HG02588 (cell line): ENCODE measurements at regions not wholly inside any gene's neighbourhood (a gene's known extent, or its start where the extent isn't known, plus 50 kb on each side); places are given as distances from the start of the nearest gene placed in this dataset.
"Not testable (repeated sequence)": the region's sequence is repeated elsewhere in the genome, so short reads cannot be mapped to it uniquely, and the experiment has no call there.

Experiments used
- ATAC-seq: cut with Tn5 transposase; IDR thresholded peaks from one replicate; pipeline ENCODE4 v1.9.1; 2021; ENCODE audit warnings: mild to moderate bottlenecking, moderate library complexity; ENCODE audit not compliant: unreplicated experiment

GRCh38 chr6:66258731-66259487, 551.9 kb upstream of the EYS start:
- not testable (repeated sequence) for ATAC-seq

DNA sequence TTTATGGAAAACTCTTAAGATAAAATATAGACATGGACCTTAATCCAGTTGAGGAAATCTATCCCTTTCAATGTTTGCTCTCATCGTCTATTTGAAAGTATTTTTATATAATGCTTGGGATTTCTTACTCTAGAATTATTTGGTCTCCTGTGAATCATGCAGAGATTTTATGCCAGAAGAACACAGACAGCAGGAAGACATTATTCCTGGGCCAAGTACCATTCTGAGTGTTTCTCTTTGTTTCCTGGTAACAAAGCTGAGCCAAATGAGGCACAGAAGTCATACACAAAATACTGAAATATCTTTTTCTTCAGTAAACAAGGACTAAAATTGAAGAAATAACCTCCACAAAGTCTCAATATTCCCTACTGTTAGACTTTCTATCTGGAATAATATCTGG, 538.2 kb upstream of the EYS start:
- ATAC-seq = no peak

DNA sequence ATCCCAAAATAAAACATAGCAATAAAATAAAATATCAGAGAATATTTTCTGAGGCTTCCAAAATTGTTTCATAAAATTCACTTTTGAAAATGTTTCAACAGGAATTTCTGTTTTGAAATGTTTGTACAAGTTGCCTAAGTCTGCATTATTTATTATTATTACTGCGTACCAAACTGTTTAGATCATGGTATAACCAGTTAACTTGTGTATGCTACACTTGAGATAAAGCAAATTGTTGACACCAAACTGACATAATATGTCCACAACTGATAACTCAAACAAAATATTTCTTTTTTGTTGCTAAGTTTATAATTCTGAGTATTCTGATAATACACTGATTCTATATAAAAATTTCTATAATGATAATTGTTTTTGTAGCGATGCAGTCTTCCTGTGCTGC, 531.8 kb upstream of the EYS start:
- no peak for ATAC-seq

DNA sequence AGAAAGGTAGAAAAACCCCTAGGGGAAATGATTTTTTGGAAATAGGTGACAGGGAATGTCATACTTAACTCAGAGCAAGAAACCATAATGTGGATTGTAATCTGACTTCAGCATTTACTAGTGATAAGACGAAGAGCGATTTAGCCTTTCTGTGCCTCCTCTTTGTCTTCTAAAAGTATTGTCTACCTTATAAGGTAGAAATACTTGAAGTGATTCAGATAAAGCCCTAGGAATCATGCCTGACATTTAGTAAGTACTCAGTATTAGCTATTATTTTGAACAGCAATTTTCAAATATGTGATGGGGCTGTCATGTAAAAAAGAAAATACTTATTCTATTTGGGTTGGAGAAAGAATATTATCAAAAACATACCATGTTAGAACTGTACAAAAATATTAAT, 525.9 kb upstream of the EYS start:
- no peak for ATAC-seq

DNA sequence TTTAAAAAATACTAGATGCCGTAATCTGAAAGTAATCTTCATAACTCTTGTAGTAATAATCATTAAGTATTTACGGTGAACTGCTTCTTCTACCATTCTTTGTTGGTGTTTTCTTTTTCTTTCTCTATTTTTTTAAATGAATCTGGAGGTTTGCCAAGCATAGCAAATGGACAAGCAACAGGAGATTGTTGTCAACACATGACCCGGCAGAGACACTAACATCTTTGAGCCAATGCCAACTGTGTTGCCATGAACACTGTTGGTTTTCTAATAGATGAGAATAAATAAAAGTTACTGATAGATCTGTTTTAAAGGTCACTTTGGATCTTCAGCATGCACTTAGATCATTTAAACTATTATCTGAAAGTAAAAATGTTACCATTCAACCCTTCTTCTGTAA, 523.6 kb upstream of the EYS start:
- ATAC-seq = no peak

- ATAC-seq = no peak
Observed at GRCh38 chr6:66226109-66226508, 519.1 kb upstream of the EYS start.

DNA sequence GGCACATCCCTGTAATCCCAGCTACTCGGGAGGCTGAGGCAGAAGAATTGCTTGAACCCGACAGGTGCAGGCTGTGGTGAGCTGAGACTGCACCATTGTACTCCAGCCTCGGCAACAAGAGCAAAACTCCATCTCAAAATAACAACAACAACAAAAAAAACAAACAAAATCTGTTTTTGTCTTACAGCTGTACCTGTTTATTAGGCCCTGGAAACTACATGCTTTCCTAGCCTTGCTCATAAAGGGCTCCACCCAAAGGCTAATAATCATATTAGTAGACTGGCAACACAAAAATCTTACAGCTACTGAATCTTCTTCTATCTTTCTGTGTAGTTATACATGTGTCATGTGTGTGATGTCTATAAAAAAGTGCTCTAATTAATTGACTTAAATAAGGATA, 503.9 kb upstream of the EYS start:
- ATAC-seq = no peak

GRCh38 chr6:66200390-66200789, 493.4 kb upstream of the EYS start:
- no peak for ATAC-seq

DNA sequence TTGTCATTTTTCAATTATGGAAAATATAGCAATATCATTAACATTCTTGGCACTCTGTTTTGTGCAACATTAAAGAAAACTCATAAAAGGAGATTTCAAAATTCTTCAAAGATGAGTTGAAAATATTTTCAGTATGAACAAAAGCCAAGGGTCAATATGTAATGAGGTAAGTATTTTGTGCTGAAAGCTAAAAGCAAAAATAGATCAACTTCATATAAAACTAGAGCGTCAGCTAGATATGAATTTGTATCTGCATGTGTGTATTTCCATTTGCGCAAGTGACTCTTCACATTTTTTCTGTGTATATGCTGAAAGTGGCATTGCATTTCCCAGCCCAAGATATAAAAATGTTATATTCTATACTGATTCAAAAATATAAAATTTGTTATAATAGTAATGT, 492.1 kb upstream of the EYS start:
- ATAC-seq = no peak

DNA sequence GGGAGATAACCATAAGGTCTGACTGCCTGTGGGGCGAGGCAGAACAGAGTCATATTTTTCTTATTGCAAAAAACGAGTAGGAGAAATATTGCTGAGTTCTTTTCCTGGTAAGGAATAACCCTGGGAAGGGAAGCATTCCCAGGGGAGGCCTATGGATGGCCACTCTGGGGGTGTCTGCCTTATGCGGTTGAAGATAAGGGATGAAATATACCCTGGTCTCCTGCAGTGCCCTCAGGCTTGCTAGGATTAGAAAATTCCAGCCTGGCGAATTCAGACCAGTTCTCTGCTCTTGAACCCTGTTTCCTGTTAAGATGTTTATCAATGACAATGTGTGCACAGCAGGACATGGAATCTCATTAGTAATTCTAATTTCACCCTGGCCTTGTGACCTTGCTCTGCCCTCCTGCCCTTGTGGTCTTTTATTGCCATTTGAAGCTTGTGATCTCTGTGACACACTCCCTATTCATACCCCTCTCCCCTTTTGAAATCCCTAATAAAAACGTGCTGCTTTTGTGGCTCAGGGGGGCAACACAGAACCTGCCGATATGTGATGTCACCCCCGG, 491.1 kb upstream of the EYS start:
- no peak for ATAC-seq

DNA sequence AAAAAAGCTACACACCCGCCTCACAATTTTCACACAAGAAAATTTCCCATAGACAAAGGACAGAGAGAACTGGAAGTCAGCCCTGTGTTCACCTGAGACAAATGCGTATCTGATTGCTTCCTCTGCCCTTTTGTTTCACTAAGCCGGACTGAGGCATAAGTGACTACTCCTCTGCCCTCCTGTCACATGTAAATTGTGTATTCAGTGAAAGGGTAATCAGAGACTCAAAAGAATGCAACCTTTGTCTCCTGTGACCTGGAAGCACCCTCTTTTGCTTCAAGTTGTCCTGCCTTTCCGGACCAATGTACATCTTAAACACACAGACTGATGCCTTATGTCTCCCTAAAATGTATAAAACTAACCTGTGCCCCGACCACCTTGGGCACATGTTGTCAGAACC, 483.8 kb upstream of the EYS start:
- ATAC-seq = no peak

- no peak for ATAC-seq
Observed at GRCh38 chr6:66189915-66190314, 482.9 kb upstream of the EYS start.

DNA sequence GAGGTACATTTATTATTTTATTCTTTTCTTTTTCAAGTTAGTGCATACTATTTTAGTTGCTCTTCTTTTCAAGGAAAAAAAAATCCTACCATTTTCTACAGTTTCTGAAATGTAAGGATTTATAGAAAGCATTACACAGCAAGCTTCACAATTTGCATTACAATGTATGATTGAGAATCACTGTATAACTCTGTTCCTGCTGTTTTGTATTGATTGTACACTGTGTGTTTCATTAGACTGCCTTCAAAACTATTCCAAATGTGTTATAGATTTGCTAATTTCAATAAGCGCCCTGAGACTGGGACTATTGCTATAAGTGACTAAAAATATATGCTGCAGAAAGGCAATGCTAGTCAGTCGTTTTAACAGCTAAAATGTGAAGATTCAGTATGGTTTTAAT, 479.7 kb upstream of the EYS start:
- ATAC-seq = no peak

- ATAC-seq = no peak
Observed at GRCh38 chr6:66184091-66184490, 477.1 kb upstream of the EYS start.

DNA sequence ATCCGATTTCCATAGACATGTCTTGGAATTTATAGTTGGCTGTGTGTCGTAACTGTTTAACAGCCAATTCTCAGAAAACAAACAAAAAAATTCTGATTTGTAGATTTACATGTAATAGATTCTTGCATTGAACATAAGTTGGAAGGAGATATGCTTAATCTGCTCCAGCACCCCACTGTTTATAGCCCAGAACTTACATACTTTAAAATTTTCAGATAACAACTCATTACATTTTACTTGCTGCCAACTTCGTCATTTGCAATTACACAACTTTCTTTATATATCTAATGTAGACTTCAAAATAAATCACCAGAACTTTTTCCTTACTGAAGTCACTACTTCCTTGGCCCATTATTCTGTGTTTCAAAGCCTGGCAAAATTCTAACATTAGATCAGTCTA, 472.3 kb upstream of the EYS start:
- no peak for ATAC-seq

DNA sequence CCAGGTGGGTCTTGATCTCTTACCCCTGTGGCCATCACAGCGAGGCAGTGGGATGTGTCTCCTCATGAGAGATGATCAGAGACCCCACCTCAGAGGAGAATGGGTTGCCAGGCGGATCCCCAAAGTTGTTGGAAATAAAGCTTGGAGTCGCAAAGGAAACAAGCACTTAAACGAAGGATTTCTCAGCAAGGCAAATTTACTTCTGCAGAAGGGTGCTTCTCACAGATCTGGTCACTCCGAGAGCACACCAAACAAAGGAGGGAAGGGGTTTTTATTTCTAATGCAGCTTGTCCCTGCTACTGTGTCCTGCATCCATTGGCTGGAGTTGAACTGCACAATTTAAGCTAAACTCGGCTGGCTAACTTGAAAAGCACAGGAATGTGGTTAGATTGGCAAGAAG, 466.6 kb upstream of the EYS start:
- no peak for ATAC-seq

DNA sequence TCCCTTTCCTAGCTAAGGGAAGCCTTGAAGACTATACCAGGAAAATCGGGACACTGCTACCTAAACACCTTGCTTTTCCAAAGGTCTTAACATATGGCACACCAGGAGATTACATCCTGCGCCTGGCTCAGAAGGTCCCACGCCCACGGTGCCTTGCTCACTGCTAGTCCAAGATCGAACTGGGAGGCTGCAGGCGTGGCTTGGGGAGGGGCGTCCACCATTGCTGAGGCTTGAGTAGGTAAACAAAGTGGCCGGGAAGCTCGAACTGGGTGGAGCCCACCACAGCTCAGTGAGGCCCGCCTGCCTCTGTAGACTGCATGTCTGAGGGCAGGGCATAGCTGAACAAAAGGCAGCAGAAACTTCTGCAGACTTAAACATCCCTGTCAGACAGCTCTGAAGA, 459.7 kb upstream of the EYS start:
- ATAC-seq = not testable (repeated sequence)

DNA sequence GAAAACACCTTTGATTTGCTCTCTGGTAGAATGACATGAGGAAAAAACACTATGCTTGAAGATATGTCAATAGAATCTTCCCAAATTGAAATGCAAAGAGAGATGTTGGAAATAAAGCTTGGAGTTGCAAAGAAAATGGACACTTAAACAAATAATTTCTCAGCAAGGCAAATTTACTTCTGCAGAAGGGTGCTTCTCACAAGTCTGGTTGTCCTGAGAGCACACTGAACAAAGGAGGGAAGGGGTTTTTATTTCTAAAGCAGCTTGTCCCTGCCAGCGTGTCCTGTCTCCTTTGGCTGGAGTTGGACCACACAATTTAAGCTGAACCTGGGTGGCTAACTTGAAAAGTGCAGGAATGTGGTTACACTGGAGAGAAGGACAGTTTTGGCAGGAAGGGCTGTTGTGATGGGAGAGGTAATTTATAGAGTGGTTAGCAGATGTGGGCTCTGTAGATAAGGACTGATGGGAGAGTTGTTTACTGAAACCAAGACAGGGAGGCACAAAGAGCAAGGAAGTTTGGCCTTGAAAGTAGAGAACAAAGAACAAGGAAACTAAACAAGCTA, 454.6 kb upstream of the EYS start:
- no peak for ATAC-seq

DNA sequence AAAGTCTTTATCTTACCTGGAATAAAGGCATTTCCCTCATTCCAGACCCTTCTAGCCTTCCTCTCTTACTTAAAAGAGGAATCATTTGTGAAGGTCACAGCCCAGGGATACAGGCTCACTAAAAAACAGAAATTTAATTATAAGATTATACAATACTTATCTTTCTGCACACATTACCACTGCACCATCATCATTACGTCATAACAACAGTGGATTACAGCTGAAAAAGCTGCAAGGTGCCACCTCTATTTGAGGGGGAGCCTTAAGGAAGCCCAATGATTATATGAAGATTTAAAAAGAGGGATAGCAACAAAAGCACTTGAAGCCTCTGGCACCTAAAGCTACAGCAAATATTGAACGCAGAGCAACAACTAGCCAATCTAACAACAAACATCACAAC, 452.9 kb upstream of the EYS start:
- ATAC-seq = no peak

DNA sequence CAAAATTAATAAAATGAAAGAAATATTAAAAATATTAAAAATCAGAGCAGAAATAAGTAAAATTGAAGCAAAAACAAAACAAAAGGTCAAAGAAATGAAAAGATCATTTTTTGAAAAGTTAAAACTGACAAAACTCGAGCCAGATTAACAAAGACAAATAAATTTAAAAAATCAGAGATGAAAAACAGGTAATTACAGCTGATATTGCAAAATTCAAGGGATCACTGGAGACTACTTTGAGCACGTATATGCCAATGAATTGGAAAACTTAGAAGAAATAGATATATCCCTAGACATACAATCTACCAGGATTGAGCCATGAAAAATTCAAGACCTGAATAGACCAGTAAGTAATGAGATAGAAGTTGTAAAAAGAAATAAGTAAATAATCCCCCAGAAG, 446.2 kb upstream of the EYS start:
- no peak for ATAC-seq

GRCh38 chr6:66149132-66149531, 442.1 kb upstream of the EYS start:
- no peak for ATAC-seq

DNA sequence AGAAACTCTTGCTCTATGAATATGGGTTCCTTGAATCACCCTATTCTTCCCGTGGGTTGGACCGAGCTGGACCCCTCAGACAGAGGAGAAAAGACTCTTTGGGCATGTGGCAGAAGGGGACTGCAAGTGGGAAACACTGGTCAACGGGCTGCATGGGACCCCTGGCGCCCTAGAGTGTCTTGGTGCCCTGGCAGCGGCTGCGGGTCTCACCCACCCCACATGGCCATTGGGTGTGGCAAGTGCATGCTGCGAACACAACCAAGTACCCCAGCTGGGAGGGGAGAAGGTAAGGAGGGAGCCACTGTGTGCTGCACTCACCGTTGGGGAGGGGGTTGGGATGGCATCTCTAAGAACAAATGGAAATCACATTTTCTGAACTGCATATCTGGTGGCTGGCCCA, 438.8 kb upstream of the EYS start:
- ATAC-seq = no peak

- no peak for ATAC-seq
Observed at GRCh38 chr6:66134021-66134420, 427.0 kb upstream of the EYS start.
